Naive thymus-derived CD4-positive, alpha-beta T cell (primary cell): ENCODE measurements at regions not wholly inside any gene's neighbourhood (a gene's known extent, or its start where the extent isn't known, plus 50 kb on each side); places are given as distances from the start of the nearest gene placed in this dataset.
"Not testable (repeated sequence)": the region's sequence is repeated elsewhere in the genome, so short reads cannot be mapped to it uniquely, and the experiment has no call there.

Source experiments
- ATAC-seq: fragments of 150-1000 bp; cut with Tn5 transposase; 2 replicates; pipeline ENCODE4 v1.10.0; 2021; ENCODE audit warnings: mild to moderate bottlenecking, moderate library complexity
- CTCF ChIA-PET: fragments of 350-600 bp; sonication (Branson Sonifier 250); formaldehyde crosslinking; loops from one replicate; lab custom pipeline; 2021; ENCODE audit warnings: antibody characterized with exemption; lab: Charles Lee
- POLR2A ChIA-PET: fragments of 350-600 bp; sonication (Branson Sonifier 250); formaldehyde crosslinking; loops from one replicate; lab custom pipeline; 2021; ENCODE audit warnings: antibody characterized with exemption, inconsistent platforms; lab: Charles Lee
- DNase-seq, 9 donors: peaks; one replicate each; pipeline versions ENCODE4 v3.0.0 to v3.0.0-alpha.2; 2020 to 2022; ENCODE audit warnings: mixed read lengths in 1 of 9
- H3K27ac ChIP-seq: one replicate; pipeline ENCODE4 v1.7.0; 2013; ENCODE audit warnings: mild to moderate bottlenecking, low read depth, low read length, moderate library complexity
- H3K27me3 ChIP-seq, 2 donors: one replicate each; pipeline ENCODE4 v1.7.0; 2013; ENCODE audit warnings: low read length in 2 of 2, mild to moderate bottlenecking in 2 of 2, moderate library complexity in 2 of 2; ENCODE audit not compliant: control insufficient read depth in 2 of 2, insufficient read depth in 2 of 2
- H3K36me3 ChIP-seq, 3 experiments: 1 replicate in 2 of 3; 2 replicates in 1 of 3; pipeline ENCODE4 v1.7.0; 2013; ENCODE audit warnings: low read length in 3 of 3, mild to moderate bottlenecking in 3 of 3, moderate library complexity in 1 of 3; ENCODE audit not compliant: insufficient read depth in 3 of 3, control insufficient read depth in 2 of 3
- H3K4me1 ChIP-seq, 2 donors: one replicate each; pipeline ENCODE4 v1.7.0; 2013; ENCODE audit warnings: low read length in 2 of 2, mild to moderate bottlenecking in 2 of 2, moderate library complexity in 1 of 2; ENCODE audit not compliant: control insufficient read depth in 2 of 2, insufficient read depth in 2 of 2
- H3K4me3 ChIP-seq: 2 replicates; pipeline ENCODE4 v1.7.0; 2013; ENCODE audit warnings: mild to moderate bottlenecking, low read length
- H3K9me3 ChIP-seq, 3 experiments: 1 replicate in 2 of 3; 2 replicates in 1 of 3; pipeline ENCODE4 v1.7.0; 2013; ENCODE audit warnings: low read length in 3 of 3; ENCODE audit not compliant: control insufficient read depth in 2 of 3
- H3K27ac Mint-ChIP-seq, 9 donors: one replicate each; pipeline ENCODE4 v1.8.0; 2020 to 2022; ENCODE audit warnings: mixed read lengths in 9 of 9, mild to moderate bottlenecking in 8 of 9, moderate library complexity in 5 of 9, inconsistent platforms in 2 of 9
- H3K27me3 Mint-ChIP-seq, 5 donors: one replicate each; pipeline ENCODE4 v1.8.0; 2021 to 2022; ENCODE audit warnings: mixed read lengths in 5 of 5, mild to moderate bottlenecking in 1 of 5
- H3K36me3 Mint-ChIP-seq, 5 donors: one replicate each; pipeline ENCODE4 v1.8.0; 2020 to 2022; ENCODE audit warnings: mixed read lengths in 5 of 5, mild to moderate bottlenecking in 3 of 5, inconsistent platforms in 1 of 5
- H3K4me1 Mint-ChIP-seq, 7 donors: one replicate each; pipeline ENCODE4 v1.8.0; 2020 to 2022; ENCODE audit warnings: mixed read lengths in 7 of 7, mild to moderate bottlenecking in 3 of 7, inconsistent platforms in 1 of 7
- H3K4me3 Mint-ChIP-seq, 10 donors: one replicate each; pipeline ENCODE4 v1.8.0; 2020 to 2022; ENCODE audit warnings: mild to moderate bottlenecking in 10 of 10, mixed read lengths in 10 of 10, moderate library complexity in 6 of 10, inconsistent platforms in 2 of 10
- H3K9me3 Mint-ChIP-seq, 11 donors: one replicate each; pipeline ENCODE4 v1.8.0; 2020 to 2022; ENCODE audit warnings: mixed read lengths in 11 of 11, mild to moderate bottlenecking in 4 of 11, inconsistent platforms in 1 of 11, moderate library complexity in 1 of 11
- intact Hi-C, 2 donors: fragments of 100-400 bp; cut with micrococcal nuclease; formaldehyde crosslinking; loops; one replicate each; pipeline ENCODE4 v1.15.1; 2023

- no peak overlapping the region for H3K4me3 ChIP-seq
These were observed 300.7 kb upstream of the SYT1 start for GRCh38 chr12:78563826-78564225.

GRCh38 chr12:78566456-78566855 is 298.1 kb upstream of the SYT1 start:
- Histone ChIP-seq H3K4me3 (no peak overlapping the region), H3K4me1 (no peaks in the 10 kb centered on the region), H3K36me3 (no peaks in the 10 kb centered on the region), H3K27me3 (no peaks in the 10 kb centered on the region), H3K9me3 (no peaks in the 10 kb centered on the region), H3K27ac (no peak overlapping the region)
- intact Hi-C loops: no loop called here
- Mint-ChIP-seq H3K36me3 (no peaks in the 10 kb centered on the region), H3K27me3 (no peaks in the 10 kb centered on the region), H3K4me1 (no peaks in the 10 kb centered on the region), H3K27ac (no peak overlapping the region), H3K9me3 (peaks cover 0 to 6% (median 0%) of the 10 kb centered on the region in 11 donors), H3K4me3 (no peak overlapping the region)
- ChIA-PET POLR2A (no interaction called here), CTCF (no interaction called here)
- no peak for DNase-seq
- no peak for ATAC-seq

More at GRCh38 chr12:78563826-78564225, 300.7 kb upstream of the SYT1 start:
- Mint-ChIP-seq H3K36me3 (no peaks in the 10 kb centered on the region), H3K27me3 (no peaks in the 10 kb centered on the region), H3K27ac (no peak overlapping the region), H3K9me3 (peaks cover 0 to 6% (median under 1%) of the 10 kb centered on the region in 11 donors), H3K4me1 (no peaks in the 10 kb centered on the region), H3K4me3 (no peak overlapping the region)
- no peak for ATAC-seq
- H3K27me3 ChIP-seq: no peaks in the 10 kb centered on the region
- intact Hi-C loops: no loop called here
- DNase-seq: no peak
- H3K9me3 ChIP-seq: no peaks in the 10 kb centered on the region
- CTCF ChIA-PET: no interaction called here
- no peak overlapping the region for H3K27ac ChIP-seq
- POLR2A ChIA-PET: no interaction called here
- no peaks in the 10 kb centered on the region for H3K36me3 ChIP-seq
- H3K4me1 ChIP-seq: no peaks in the 10 kb centered on the region

- H3K9me3 ChIP-seq: no peaks in the 10 kb centered on the region
- no peak for ATAC-seq
- Mint-ChIP-seq H3K4me3 (no peak overlapping the region), H3K27me3 (no peaks in the 10 kb centered on the region), H3K4me1 (no peaks in the 10 kb centered on the region), H3K27ac (no peak overlapping the region), H3K9me3 (peaks cover 0 to 11% (median 0%) of the 10 kb centered on the region in 11 donors), H3K36me3 (no peaks in the 10 kb centered on the region)
- POLR2A ChIA-PET: no interaction called here
- H3K4me1 ChIP-seq: no peaks in the 10 kb centered on the region
- H3K4me3 ChIP-seq: no peak overlapping the region
- H3K27ac ChIP-seq: no peak overlapping the region
- no peaks in the 10 kb centered on the region for H3K36me3 ChIP-seq
- CTCF ChIA-PET: no interaction called here
- no peaks in the 10 kb centered on the region for H3K27me3 ChIP-seq
- DNase-seq: no peak
- intact Hi-C loops: no loop called here
These were observed 296.1 kb upstream of the SYT1 start for GRCh38 chr12:78568321-78569020.

GRCh38 chr12:78571953-78572352 is 292.6 kb upstream of the SYT1 start:
- Mint-ChIP-seq H3K27ac (no peak overlapping the region), H3K4me1 (no peaks in the 10 kb centered on the region), H3K36me3 (no peaks in the 10 kb centered on the region), H3K9me3 (peaks cover 0 to 11% (median 2%) of the 10 kb centered on the region in 11 donors), H3K4me3 (no peak overlapping the region), H3K27me3 (no peaks in the 10 kb centered on the region)
- Histone ChIP-seq H3K9me3 (no peaks in the 10 kb centered on the region), H3K4me3 (no peak overlapping the region), H3K27ac (no peak overlapping the region), H3K4me1 (no peaks in the 10 kb centered on the region), H3K27me3 (no peaks in the 10 kb centered on the region), H3K36me3 (no peaks in the 10 kb centered on the region)
- DNase-seq (no peak), ATAC-seq (no peak)
- ChIA-PET POLR2A (no interaction called here), CTCF (no interaction called here)
- intact Hi-C loops: no loop called here

GRCh38 chr12:78575208-78575607 is 289.4 kb upstream of the SYT1 start:
- CTCF ChIA-PET, H3K36me3 ChIP-seq, H3K27me3 ChIP-seq, H3K9me3 ChIP-seq, DNase-seq, H3K36me3 Mint-ChIP-seq, H3K4me1 ChIP-seq, H3K4me1 Mint-ChIP-seq, POLR2A ChIA-PET, H3K27ac ChIP-seq, ATAC-seq, intact Hi-C loops, H3K4me3 ChIP-seq, H3K4me3 Mint-ChIP-seq, H3K27me3 Mint-ChIP-seq, H3K27ac Mint-ChIP-seq: not testable (repeated sequence)
- peaks cover 2 to 11% (median 4%) of the 10 kb centered on the region in 11 donors for H3K9me3 Mint-ChIP-seq

- no peaks in the 10 kb centered on the region for H3K27me3 Mint-ChIP-seq
- Histone ChIP-seq H3K27me3 (no peaks in the 10 kb centered on the region), H3K4me3 (no peak overlapping the region), H3K9me3 (peaks cover 0 to 4% (median 4%) of the 10 kb centered on the region in 3 experiments), H3K27ac (no peak overlapping the region), H3K36me3 (no peaks in the 10 kb centered on the region), H3K4me1 (no peaks in the 10 kb centered on the region)
- ATAC-seq (no peak), DNase-seq (no peak)
- peaks cover 3 to 19% (median 9%) of the 10 kb centered on the region in 11 donors for H3K9me3 Mint-ChIP-seq
- POLR2A ChIA-PET: no interaction called here
- H3K4me3 Mint-ChIP-seq: no peak overlapping the region
- intact Hi-C loops: no loop called here
- H3K36me3 Mint-ChIP-seq: no peaks in the 10 kb centered on the region
- H3K4me1 Mint-ChIP-seq: no peaks in the 10 kb centered on the region
- CTCF ChIA-PET: no interaction called here
- no peak overlapping the region for H3K27ac Mint-ChIP-seq
These were observed 284.7 kb upstream of the SYT1 start for GRCh38 chr12:78579846-78580245.

- Histone ChIP-seq H3K27ac (no peak overlapping the region), H3K36me3 (no peaks in the 10 kb centered on the region), H3K4me1 (no peaks in the 10 kb centered on the region), H3K4me3 (no peak overlapping the region), H3K27me3 (no peaks in the 10 kb centered on the region), H3K9me3 (peaks cover 0 to 4% (median 4%) of the 10 kb centered on the region in 3 experiments)
- Mint-ChIP-seq H3K4me1 (no peaks in the 10 kb centered on the region), H3K36me3 (no peaks in the 10 kb centered on the region), H3K27me3 (no peaks in the 10 kb centered on the region), H3K9me3 (peaks cover 3 to 24% (median 10%) of the 10 kb centered on the region in 11 donors), H3K27ac (no peak overlapping the region), H3K4me3 (no peak overlapping the region)
- ChIA-PET POLR2A (no interaction called here), CTCF (interaction anchor here (0.6 kb wide), 1 partner anchor 1160 kb away, joined by 3 read pairs; no protein-coding TSS in a partner anchor)
- DNase-seq (no peak), ATAC-seq (no peak)
- intact Hi-C loops: no loop called here
These were observed 284.3 kb upstream of the SYT1 start for GRCh38 chr12:78580296-78580695.
